Mesenchymal stem cell (in vitro differentiated cells and primary cell): ENCODE measurements at regions not wholly inside any gene's neighbourhood (a gene's known extent, or its start where the extent isn't known, plus 50 kb on each side); places are given as distances from the start of the nearest gene placed in this dataset.

Experiments used
- DNase-seq: peaks from one replicate; pipeline ENCODE4 v3.0.0-alpha.2; 2013
- H2AFZ ChIP-seq: one replicate; pipeline ENCODE4 v1.6.1; 2013; ENCODE audit warnings: low read depth, mild to moderate bottlenecking, control low read depth, inconsistent platforms, low read length, moderate library complexity
- H2AK5ac ChIP-seq: 2 replicates; pipeline ENCODE4 v1.6.1; 2013; ENCODE audit warnings: low read length, moderate library complexity, mild to moderate bottlenecking, inconsistent platforms; ENCODE audit not compliant: severe bottlenecking
- H2BK120ac ChIP-seq: one replicate; pipeline ENCODE4 v1.6.1; 2013; ENCODE audit warnings: low read depth, mild to moderate bottlenecking, inconsistent platforms, low read length, moderate library complexity
- H2BK12ac ChIP-seq, 2 experiments: one replicate each; pipeline ENCODE4 v1.6.1; 2013; ENCODE audit warnings: inconsistent platforms in 2 of 2, low read length in 2 of 2, mild to moderate bottlenecking in 2 of 2, moderate library complexity in 2 of 2, control low read depth in 1 of 2
- H2BK15ac ChIP-seq: one replicate; pipeline ENCODE4 v1.6.1; 2013; ENCODE audit warnings: mild to moderate bottlenecking, low read depth, inconsistent platforms; ENCODE audit not compliant: poor library complexity, severe bottlenecking
- H2BK5ac ChIP-seq: 2 replicates; pipeline ENCODE4 v1.6.1; 2013; ENCODE audit warnings: low read depth, mild to moderate bottlenecking, low read length, control low read depth, inconsistent platforms; ENCODE audit not compliant: poor library complexity, severe bottlenecking
- H3K14ac ChIP-seq, 2 experiments: one replicate each; pipeline ENCODE4 v1.6.1; 2013; ENCODE audit warnings: inconsistent platforms in 2 of 2, low read length in 2 of 2, control low read depth in 1 of 2, mild to moderate bottlenecking in 1 of 2, moderate library complexity in 1 of 2
- H3K18ac ChIP-seq, 2 experiments: one replicate each; pipeline ENCODE4 v1.6.1; 2013; ENCODE audit warnings: inconsistent platforms in 2 of 2, low read length in 2 of 2, control low read depth in 1 of 2, low read depth in 1 of 2, mild to moderate bottlenecking in 1 of 2
- H3K23ac ChIP-seq, 2 experiments: one replicate each; pipeline ENCODE4 v1.6.1; 2013; ENCODE audit warnings: inconsistent platforms in 2 of 2, low read length in 2 of 2, mild to moderate bottlenecking in 2 of 2, moderate library complexity in 2 of 2, control low read depth in 1 of 2
- H3K27ac ChIP-seq: 2 replicates; pipeline ENCODE4 v1.5.1; 2013; ENCODE audit warnings: mild to moderate bottlenecking, moderate library complexity, low read length, control low read depth, inconsistent platforms; ENCODE audit not compliant: poor library complexity, severe bottlenecking
- H3K27me3 ChIP-seq, 2 experiments: 2 replicates each; pipeline versions ENCODE4 v1.6.1 to v1.7.0; 2013; ENCODE audit warnings: low read length in 2 of 2, mild to moderate bottlenecking in 2 of 2, moderate library complexity in 2 of 2, control low read depth in 1 of 2, inconsistent platforms in 1 of 2; ENCODE audit not compliant: control insufficient read depth in 1 of 2, insufficient read depth in 1 of 2
- H3K36me3 ChIP-seq, 2 experiments: 2 replicates each; pipeline versions ENCODE4 v1.6.1 to v1.7.0; 2013; ENCODE audit warnings: low read length in 2 of 2, control low read depth in 1 of 2, inconsistent platforms in 1 of 2, low read depth in 1 of 2, mild to moderate bottlenecking in 1 of 2; ENCODE audit not compliant: insufficient read depth in 2 of 2, control insufficient read depth in 1 of 2
- H3K4ac ChIP-seq, 2 experiments: one replicate each; pipeline ENCODE4 v1.6.1; 2013; ENCODE audit warnings: inconsistent platforms in 2 of 2, low read length in 2 of 2, mild to moderate bottlenecking in 2 of 2, moderate library complexity in 2 of 2, control low read depth in 1 of 2, low read depth in 1 of 2
- H3K4me1 ChIP-seq: 2 replicates; pipeline ENCODE4 v1.6.1; 2013; ENCODE audit warnings: low read depth, low read length, control low read depth; ENCODE audit not compliant: control insufficient read depth, insufficient read depth
- H3K4me2 ChIP-seq: 2 replicates; pipeline ENCODE4 v1.6.1; 2013; ENCODE audit warnings: low read length, mild to moderate bottlenecking, inconsistent platforms; ENCODE audit not compliant: poor library complexity, severe bottlenecking
- H3K4me3 ChIP-seq, 2 experiments: 2 replicates each; pipeline versions ENCODE4 v1.5.1 to v1.7.0; 2013; ENCODE audit warnings: low read length in 2 of 2, mild to moderate bottlenecking in 2 of 2, control low read depth in 1 of 2, low read depth in 1 of 2; ENCODE audit not compliant: insufficient read depth in 1 of 2
- H3K79me1 ChIP-seq: replicated peaks from 2 replicates; pipeline ENCODE4 v1.6.1; 2013; ENCODE audit warnings: mild to moderate bottlenecking, control low read depth, low read length, inconsistent platforms; ENCODE audit not compliant: poor library complexity, severe bottlenecking
- H3K9ac ChIP-seq: 2 replicates; pipeline ENCODE4 v1.7.0; 2013; ENCODE audit warnings: mild to moderate bottlenecking, low read length, moderate library complexity
- H3K9me3 ChIP-seq: 2 replicates; pipeline ENCODE4 v1.7.0; 2013; ENCODE audit warnings: mild to moderate bottlenecking, low read length; ENCODE audit not compliant: control insufficient read depth
- H4K8ac ChIP-seq: one replicate; pipeline ENCODE4 v1.6.1; 2013; ENCODE audit warnings: inconsistent platforms, mild to moderate bottlenecking, low read length, moderate library complexity
- H4K91ac ChIP-seq: one replicate; pipeline ENCODE4 v1.6.1; 2013; ENCODE audit warnings: mild to moderate bottlenecking, low read length, inconsistent platforms
- WGBS: methylation state at CpG from one replicate; pipeline ENCODE4 v1.1.7; 2013; ENCODE audit warnings: mixed read lengths; 5-methylcytosine and 5-hydroxymethylcytosine counted together

GRCh38 chr3:59444294-59444671 lies 394.5 kb upstream of the CFAP20DC start:
- DNase-seq: no peak
- H3K9ac ChIP-seq: no peak overlapping the region
- H3K18ac ChIP-seq: no peak overlapping the region

GRCh38 chr3:59443618-59444293 lies 393.9 kb upstream of the CFAP20DC start:
- H2AFZ ChIP-seq: no peak overlapping the region
- H3K14ac ChIP-seq: no peak overlapping the region
- DNase-seq: no peak
- 91% methylated on average over 5 of the region's 6 CpGs for WGBS
- H3K27me3 ChIP-seq: peaks cover 0 to 7% of the 10 kb centered on the region in 2 experiments
- H3K4me3 ChIP-seq: no peak overlapping the region
- no peak overlapping the region for H3K18ac ChIP-seq
- no peaks in the 10 kb centered on the region for H3K79me1 ChIP-seq
- no peaks in the 10 kb centered on the region for H3K9me3 ChIP-seq
- peaks cover 3% of the 10 kb centered on the region for H3K4me1 ChIP-seq
- no peak overlapping the region for H3K27ac ChIP-seq
- no peak overlapping the region for H3K4ac ChIP-seq
- H2BK5ac ChIP-seq: no peak overlapping the region
- H3K23ac ChIP-seq: no peak overlapping the region
- no peak overlapping the region for H2AK5ac ChIP-seq
- H4K91ac ChIP-seq: no peak overlapping the region
- no peak overlapping the region for H3K4me2 ChIP-seq
- no peak overlapping the region for H2BK15ac ChIP-seq
- no peak overlapping the region for H2BK12ac ChIP-seq
- H3K9ac ChIP-seq: no peak overlapping the region
- H4K8ac ChIP-seq: no peak overlapping the region
- H2BK120ac ChIP-seq: no peak overlapping the region
- H3K36me3 ChIP-seq: no peaks in the 10 kb centered on the region

More at GRCh38 chr3:59444294-59444671, 394.5 kb upstream of the CFAP20DC start:
- Histone ChIP-seq H3K27ac (no peak overlapping the region), H3K79me1 (no peaks in the 10 kb centered on the region), H3K36me3 (no peaks in the 10 kb centered on the region), H2BK12ac (no peak overlapping the region), H2BK120ac (no peak overlapping the region), H3K4ac (no peak overlapping the region), H3K23ac (no peak overlapping the region), H3K4me3 (no peak overlapping the region), H3K4me1 (peaks cover 3% of the 10 kb centered on the region), H4K8ac (no peak overlapping the region), H3K27me3 (peaks cover 0 to 7% of the 10 kb centered on the region in 2 experiments), H3K14ac (no peak overlapping the region), H3K4me2 (no peak overlapping the region), H2BK15ac (no peak overlapping the region), H2BK5ac (no peak overlapping the region), H3K9me3 (no peaks in the 10 kb centered on the region), H2AK5ac (no peak overlapping the region), H2AFZ (no peak overlapping the region), H4K91ac (no peak overlapping the region)
- 91% methylated on average over 1 of the region's 1 CpG for WGBS

GRCh38 chr3:59442046-59442445 lies 392.2 kb upstream of the CFAP20DC start:
- H3K9me3 ChIP-seq: no peaks in the 10 kb centered on the region
- no peak overlapping the region for H2BK5ac ChIP-seq
- no peaks in the 10 kb centered on the region for H3K79me1 ChIP-seq
- H3K23ac ChIP-seq: no peak overlapping the region
- no peak overlapping the region for H2BK15ac ChIP-seq
- H3K4me1 ChIP-seq: no peaks in the 10 kb centered on the region
- no peak overlapping the region for H3K4me3 ChIP-seq
- DNase-seq: peak; percentile 47
- no peak overlapping the region for H3K27ac ChIP-seq
- no peak overlapping the region for H2AFZ ChIP-seq
- H4K91ac ChIP-seq: no peak overlapping the region
- no peak overlapping the region for H3K4ac ChIP-seq
- 62% methylated on average over 6 of the region's 6 CpGs for WGBS
- no peak overlapping the region for H2AK5ac ChIP-seq
- no peaks in the 10 kb centered on the region for H3K36me3 ChIP-seq
- H4K8ac ChIP-seq: no peak overlapping the region
- H2BK12ac ChIP-seq: no peak overlapping the region
- H3K9ac ChIP-seq: no peak overlapping the region
- H3K18ac ChIP-seq: no peak overlapping the region
- H3K27me3 ChIP-seq: peaks cover 0 to 7% of the 10 kb centered on the region in 2 experiments
- H3K4me2 ChIP-seq: no peak overlapping the region
- no peak overlapping the region for H2BK120ac ChIP-seq
- H3K14ac ChIP-seq: no peak overlapping the region

GRCh38 chr3:59440285-59441028 lies 390.6 kb upstream of the CFAP20DC start:
- Histone ChIP-seq H2BK120ac (no peak overlapping the region), H3K36me3 (no peaks in the 10 kb centered on the region), H3K4me3 (no peak overlapping the region), H4K91ac (no peak overlapping the region), H3K4me2 (no peak overlapping the region), H4K8ac (no peak overlapping the region), H2BK5ac (no peak overlapping the region), H2AFZ (no peak overlapping the region), H3K27ac (no peak overlapping the region), H2BK15ac (no peak overlapping the region), H3K9ac (no peak overlapping the region), H2BK12ac (peak overlapping the region in 1 of 2 experiments; percentile 24), H3K4ac (no peak overlapping the region), H3K23ac (no peak overlapping the region), H3K14ac (no peak overlapping the region), H3K27me3 (peaks cover 0 to 7% of the 10 kb centered on the region in 2 experiments), H2AK5ac (no peak overlapping the region), H3K18ac (peak overlapping the region in 1 of 2 experiments; percentile 42), H3K4me1 (no peaks in the 10 kb centered on the region), H3K79me1 (no peaks in the 10 kb centered on the region), H3K9me3 (no peaks in the 10 kb centered on the region)
- DNase-seq: no peak
- 67% methylated on average over 5 of the region's 5 CpGs for WGBS
